ENCODE measurements at regions not wholly inside any gene's neighbourhood (a gene's known extent, or its start where the extent isn't known, plus 50 kb on each side); places are given as distances from the start of the nearest gene placed in this dataset.
"Not testable (repeated sequence)": the region's sequence is repeated elsewhere in the genome, so short reads cannot be mapped to it uniquely, and the experiment has no call there.

DNA sequence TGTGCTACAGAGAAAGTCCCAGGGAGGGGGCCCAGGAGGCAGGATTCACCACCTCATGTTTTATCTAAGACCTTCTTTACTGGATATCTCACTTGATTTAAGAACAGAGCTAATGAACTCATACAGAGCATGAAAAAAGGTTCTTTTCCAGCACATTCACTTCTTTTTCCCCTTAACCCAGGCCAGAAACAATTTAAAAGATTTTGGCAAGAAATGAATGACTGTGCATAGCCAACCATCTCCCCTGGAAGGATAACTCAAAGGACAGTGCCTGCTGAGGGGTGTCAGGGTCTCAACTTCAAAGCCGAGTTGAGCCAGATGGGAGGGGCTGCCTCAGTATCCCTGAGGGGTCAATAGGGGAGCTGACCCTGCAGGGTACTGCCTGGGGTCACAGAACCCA lies 253.4 kb downstream of the SOD2 start:
- DNase-seq, result no peak

DNA sequence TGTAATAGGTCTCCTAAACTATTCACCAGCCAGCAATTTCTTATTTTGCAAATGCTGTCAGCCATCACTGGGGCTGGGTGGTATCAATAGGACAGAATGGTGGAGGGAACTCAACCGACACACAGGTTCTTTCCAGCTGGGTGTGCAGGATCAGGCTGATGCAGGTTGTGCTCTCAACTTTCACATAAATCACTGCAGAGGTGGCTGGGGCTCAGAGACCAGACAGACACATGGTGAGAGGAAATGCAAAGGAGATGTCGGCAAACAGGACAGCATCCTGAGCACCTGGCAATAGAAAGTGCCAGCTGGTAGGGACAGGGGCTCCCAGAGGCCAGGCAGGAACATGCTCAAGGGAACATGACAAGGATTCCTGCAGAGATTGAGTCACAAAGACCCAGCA lies 254.9 kb downstream of the SOD2 start:
- DNase-seq, result no peak

DNA sequence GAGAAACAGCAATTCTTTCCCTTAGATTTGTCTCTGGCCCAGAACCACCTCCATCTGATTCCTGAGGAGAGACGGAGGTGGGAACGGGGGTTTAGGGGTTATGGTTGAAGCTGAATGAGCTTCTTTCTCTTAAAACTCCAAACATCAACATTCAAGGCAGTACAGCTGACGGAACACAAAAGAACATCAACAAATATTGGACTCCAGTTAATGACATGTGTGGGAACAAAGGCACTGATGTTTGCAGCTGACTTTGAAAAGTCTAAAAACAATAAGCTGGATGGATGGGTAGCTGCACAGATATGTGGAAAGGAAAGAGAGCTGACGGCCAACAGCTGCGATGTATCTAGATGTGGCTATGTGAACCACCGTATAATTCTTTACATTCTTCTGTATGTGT lies 256.5 kb downstream of the SOD2 start:
- DNase-seq, result no peak

DNA sequence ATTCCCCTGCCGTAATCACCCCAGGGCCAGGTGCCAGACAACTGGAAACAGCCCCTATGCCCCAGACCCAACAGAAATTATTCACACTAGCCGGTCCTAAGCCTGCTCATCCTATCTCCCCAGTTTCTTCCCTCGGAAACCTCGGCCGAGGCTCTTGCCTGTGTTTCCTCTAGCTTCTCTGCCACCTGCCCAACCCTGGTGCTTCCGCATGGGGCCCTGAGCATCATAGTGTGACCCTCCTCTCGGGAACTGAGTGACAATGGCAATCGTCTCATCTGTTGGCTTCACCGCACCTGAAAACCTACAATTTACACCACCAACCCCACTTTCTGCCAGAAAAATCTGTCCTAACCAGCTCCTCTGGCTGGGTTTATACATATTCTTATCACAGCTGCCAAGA lies 257.3 kb downstream of the SOD2 start:
- DNase-seq, result no peak

DNA sequence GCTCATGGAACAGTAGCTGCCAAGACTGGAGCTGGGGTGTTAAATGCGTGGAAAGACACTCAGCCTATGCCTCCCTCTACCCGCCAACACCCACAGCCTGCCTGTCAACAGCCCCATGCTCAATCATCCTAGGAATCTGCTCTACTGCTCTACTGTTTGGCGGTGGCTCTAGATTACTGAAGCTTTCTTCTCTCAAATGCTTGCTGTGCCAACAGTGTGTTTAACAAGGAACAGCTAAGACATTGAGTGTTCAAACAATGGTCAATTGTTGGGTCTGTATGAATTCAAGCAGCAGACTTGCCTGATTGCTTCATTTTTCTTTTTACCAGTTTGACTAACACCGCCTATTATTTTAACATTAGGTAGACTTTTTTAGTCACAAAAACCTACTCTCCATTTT lies 258.6 kb downstream of the SOD2 start:
- DNase-seq, result no peak

DNA sequence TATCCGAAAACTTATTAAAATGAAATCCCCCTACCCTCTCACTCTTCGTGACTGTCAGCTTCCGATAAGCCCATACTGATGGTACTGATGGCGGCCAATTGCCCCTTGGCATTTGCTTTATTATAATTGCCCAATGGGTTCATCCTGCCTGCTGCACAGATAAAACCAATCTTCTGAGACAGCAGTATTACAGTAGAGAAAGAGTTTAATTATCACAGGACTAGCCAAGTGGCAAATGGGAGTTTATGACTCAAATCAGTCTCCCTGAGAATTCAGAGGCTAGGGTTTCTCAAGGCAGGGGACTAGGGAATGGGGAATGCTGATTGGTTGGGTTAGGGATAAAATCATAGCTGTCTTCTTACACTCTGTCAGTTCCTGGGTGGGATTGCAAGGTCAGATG lies 259.5 kb downstream of the SOD2 start:
- DNase-seq, result no peak

DNA sequence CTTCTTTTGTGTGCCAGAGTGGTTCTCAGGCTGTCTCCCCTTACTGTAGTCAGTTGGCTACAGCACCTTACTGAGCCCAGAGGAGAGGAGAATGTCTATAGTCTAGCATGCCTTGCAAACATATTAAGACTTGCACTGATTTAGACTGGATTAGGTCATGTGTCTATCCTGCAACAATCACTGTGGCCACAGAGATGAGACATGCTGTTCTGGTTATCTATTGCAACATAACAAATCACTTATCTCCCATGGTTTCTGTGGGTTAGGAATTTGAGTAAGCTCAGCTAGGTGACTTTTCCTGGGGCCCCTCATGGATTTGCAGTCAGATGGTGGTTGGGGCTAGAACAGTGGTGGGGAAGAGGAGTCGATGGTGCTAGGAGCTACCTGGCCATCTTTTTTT lies 261.3 kb downstream of the SOD2 start:
- no peak for DNase-seq

DNA sequence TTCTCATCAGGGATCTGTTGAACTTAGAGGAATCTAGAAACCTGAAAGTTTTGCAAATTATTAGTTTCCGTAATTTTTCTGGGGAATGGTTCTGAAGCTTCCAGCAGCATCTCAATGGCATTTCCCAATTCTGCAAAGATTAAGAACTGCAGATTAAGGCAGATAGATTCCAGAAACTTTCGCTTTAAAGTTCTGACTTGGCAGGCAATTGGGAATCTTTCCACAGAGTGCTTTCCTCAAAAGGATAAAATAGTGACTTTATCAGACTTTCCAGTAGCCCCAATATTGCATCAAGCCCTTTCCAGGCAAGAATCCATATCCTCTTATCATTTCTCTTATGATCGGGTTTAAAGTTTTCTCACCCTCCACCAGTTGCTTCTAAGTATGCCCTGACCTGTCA lies 261.1 kb downstream of the FNDC1 start:
- no peak for DNase-seq

DNA sequence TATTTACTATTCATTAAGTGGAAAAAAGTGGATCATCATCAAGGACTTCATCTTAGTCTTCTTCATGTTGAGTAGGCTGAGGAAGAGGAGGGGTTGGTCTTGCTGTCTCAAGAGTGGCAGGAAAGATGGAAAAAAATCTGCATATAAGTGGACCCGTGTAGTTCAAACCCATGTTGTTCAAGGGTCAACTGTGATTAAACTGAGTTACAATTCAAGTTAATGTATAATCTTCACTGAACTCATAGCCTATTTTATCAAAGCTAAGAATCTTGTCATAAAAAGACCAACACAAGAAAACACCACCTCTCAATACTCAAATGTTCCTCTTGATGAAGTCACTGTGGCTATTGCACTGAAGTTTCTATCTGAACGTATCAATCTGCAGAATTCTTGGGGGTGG lies 260.2 kb downstream of the FNDC1 start:
- no peak for DNase-seq

DNA sequence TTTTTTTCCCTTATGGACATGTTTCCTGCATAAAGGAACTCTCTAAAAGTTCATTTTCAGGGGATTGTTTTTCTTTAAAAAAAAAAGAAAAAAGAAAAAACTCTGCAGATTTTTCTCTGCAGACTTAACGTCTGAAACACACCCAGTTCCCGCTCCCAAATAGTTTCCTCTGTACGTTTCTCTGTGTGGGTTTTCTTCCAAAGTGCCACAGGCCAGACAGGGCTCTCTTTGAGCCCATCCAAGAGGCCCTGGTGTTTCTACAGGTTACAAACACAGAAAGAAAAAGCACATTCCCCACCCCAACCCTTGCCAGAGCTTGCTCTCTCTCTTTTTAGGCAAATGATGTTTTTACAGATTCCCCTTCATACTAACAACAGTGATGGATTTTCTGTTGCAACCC lies 258.6 kb downstream of the FNDC1 start:
- no peak for DNase-seq

DNA sequence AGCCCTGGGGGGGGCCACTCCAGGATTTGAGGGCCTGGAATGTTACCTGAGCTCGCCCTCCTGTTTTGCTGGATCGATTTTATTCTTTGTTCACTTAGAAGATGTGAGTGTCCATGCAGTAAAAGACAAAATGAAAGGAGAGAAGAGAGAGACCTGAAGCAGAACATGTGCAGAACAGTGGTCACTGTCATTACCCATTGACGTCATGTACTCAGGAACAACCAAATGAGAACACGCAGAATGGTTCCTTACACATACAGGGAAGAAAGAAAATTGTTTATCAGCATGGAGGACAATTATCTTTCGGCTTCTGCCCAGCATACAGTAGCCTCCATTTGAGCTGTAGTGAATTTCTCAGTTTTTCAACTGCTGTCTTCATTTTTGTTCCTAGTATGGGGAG lies 258.1 kb downstream of the FNDC1 start:
- DNase-seq, result no peak

DNA sequence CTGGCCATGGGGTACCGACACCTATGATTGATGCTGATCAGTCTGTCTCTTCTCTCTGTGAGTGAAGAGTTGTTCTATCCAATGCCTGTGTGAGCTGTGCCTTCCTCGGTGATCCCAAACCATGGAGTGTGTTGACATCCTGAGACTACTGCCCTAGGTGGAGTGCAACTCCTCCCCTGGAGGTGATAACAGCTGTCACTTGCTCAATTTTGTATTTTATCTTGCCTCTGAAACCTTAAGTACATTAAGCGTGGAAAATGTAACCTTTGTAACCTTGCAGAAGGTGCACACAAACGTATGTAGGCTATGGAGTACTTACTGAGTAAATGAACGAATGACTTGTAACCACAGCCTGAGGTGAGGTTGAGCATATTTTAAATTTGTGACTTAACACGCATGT lies 256.2 kb downstream of the FNDC1 start:
- no peak for DNase-seq

DNA sequence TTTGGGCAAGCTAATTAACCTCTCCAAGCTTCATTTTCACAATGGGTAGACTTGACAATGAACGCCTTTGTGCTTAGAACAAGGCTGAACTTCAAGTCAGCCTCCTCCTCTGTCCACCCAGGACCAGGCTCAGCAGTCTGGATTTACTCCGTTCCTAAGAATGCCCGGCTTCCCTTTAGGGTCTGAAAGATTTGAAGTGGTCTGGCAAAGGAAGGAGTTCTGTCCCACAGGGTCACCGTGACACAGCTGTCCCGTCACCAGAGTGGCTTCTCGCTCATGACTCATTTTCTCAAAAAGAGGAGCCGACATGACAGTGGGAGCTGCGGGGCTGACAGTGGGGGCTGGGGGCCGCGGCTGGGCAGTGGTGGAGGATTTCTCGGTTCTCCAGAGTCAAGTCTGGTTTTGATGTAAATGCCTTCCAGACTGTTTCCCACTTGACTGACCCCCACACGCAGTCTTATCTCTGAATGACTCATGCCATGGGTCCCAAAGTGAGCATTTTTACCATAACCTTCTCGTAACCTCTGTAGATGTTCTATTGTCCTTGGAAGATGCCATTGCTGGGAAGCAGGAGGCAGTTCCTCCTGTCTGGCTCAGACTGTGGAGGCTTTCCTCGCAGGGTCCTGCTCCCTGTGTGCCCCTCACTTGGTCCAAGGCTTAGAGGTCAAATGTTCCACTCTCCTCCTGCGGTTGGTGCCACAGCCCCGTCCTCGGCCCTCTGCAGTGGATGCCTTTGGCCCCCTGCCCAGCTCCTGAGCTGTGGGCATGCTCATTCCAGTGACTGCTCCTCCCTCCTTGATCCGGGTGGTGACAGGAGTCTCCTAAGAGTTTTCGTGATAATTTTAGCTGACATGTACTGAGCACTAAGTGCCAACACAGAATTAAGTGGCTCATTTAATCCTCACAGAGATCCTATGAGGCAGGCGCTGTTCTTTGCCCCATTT lies 253.1 kb downstream of the FNDC1 start:
- DNase-seq, result no peak

DNA sequence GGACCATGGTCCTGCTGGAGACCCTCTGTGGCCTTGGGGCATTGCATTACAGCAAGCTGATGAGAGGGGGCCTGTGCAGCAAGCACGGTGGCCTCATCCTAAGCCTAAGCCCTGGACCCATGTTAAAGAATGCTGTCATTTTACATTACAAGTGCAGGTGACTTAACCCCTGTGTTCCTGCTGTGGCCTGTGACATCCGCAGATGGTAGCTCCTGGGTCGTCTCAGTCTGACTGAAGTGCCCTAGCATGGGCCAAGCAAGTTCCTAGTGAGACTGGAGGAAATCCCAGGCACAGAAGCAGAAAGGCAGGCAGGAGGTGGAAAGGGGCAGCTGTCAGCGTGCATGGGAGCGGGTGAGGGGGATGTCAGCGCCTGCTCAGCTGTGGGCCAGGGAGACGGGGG lies 252.4 kb downstream of the FNDC1 start:
- DNase-seq, result no peak

DNA sequence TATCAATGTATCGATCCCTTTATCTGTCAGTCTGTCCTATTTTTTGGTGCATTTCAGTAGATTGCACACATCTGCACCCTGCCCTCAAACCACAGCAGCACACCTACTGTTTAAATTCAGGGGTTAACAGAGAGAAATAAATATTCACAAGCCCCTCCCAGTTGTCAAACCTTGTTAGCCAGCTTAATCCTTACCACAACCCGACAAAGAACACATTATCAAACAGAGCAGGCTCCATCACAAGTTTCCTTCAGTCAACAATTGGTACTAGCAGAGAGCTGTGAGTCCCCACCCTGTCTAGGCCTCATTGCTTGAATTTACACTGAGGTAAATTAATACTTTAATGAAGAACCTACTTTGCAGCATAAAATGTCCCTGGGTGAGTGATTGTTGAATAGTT lies 249.8 kb downstream of the FNDC1 start:
- DNase-seq, result no peak

DNA sequence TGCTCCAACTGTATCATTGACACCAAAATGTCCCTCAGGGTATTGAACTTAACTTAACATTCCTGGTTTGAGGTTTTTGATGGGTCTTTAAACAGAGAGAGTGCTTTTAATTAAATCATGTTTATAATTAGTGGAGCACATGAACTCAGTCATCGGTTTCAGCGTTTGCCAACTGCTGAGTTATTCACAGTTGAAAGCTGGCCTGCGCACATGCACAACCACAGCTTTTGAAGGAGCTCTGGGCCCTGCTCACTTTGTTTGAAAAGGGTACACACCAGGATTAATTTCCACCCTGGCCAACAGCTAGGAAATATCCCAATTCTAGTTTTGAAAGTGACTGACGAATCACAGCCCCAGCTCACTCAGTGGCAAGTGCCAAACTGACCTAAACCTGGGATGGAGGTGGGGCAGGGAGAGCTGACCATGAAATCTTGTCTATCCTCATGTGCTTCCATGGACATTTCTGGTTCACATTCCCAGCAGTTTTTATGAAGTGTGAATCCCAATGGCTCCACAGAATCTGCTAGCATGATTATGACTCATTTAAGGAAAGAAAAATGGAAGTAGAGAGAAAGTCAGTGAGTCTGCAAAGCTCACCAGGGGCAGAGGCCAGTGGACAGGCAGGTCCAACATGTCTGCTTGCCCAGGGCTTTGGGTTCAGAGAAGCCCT lies 247.8 kb downstream of the FNDC1 start:
- DNase-seq, result no peak

DNA sequence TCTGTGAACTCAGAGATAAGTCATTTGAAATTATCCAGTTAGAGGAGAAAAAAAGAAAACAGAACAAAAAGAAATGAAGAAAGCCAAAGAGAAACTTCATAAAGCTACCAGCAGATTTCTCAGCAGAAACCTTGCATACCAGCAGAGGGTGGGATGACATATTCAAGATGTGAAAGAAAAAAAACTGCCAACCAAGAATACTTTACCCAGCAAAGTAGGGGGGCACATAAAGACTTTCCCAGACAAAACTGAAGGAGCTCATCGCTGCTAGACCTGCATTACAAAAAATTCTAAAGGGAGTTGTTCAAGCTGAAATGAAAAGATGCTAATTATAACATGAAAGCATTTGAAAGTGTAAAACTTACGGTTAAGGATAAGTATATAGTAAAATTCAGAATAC lies 246.3 kb downstream of the FNDC1 start:
- no peak for DNase-seq

DNA sequence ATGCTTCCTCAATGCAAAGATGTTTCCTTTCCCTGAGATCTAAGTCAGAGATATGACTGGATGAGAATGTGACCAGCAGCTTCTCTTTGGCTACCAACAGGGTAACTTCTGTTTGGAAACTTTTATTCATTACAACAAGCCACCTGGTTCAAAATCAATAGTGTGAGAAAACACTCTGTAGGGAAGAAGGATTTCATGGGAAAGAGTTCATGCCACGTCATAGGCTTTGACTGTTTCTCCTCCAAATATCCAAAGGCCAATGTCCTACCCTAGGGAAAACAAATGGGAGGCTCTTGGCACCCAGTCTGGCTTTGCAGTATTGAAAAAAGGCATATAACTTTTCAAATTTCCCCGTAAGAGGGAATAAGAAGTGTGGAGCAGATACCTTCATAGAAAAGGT lies 245.5 kb downstream of the FNDC1 start:
- no peak for DNase-seq

DNA sequence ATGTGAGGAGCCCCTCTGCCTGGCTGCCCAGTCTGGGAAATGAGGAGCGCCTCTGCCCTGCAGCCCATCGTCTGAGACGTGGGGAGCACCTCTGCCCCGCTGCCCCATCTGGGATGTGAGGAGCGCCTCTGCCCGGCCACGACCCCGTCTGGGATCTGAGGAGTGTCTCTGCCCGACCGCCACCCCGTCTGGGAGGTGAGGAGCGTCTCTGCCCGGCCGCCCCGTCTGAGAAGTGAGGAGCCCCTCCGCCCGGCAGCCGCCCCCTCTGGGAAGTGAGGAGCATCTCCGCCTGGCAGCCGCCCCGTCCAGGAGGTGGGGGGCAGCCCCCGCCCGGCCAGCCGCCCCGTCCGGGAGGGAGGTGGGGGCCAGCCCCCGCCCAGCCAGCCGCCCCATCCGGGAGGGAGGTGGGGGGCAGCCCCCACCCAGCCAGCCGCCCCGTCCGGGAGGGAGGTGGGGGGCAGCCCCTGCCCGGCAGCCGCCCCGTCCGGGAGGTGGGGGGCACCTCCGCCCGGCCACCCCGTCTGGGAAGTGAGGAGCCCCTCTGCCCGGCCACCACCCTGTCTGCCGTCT lies 238.1 kb downstream of the FNDC1 start:
- DNase-seq, result not testable (repeated sequence)

DNA sequence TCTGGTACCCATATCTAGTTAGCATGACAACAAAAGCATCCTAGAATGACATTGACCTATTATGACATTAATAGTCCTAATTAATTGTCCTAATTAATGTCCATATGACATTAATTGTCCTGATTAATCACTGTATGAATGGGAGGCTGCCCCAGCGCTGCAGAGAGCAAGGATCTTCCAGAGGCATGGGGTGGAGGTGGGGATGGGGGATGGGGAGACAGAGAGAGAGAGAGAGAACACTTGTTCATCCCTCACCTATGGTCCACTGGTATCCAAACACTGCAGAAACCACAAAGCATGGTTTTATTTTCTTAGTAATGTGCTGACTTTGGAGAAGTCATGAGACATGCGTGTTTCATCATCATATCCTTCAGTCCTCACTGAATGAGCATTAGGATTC lies 235.1 kb downstream of the FNDC1 start:
- no peak for DNase-seq

DNA sequence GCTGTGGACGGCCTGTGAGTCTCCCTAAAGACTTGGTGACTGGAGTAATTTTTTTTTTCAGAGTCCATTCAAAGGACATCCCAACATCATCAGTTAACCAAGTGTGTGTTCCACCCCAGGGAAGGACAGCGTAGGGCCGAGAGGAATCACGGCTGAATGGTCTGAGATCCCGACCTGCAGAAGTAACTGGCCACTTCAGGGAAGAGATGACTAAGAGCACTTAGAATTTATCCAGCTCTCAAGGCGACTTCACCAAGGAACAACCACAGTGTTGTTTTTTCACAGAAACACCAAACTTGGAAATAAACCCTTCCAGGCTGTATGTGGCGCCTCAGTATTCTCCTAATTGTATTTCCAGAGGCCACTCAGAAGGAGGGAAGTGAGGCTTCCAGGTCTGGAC lies 231.6 kb downstream of the FNDC1 start:
- no peak for DNase-seq

DNA sequence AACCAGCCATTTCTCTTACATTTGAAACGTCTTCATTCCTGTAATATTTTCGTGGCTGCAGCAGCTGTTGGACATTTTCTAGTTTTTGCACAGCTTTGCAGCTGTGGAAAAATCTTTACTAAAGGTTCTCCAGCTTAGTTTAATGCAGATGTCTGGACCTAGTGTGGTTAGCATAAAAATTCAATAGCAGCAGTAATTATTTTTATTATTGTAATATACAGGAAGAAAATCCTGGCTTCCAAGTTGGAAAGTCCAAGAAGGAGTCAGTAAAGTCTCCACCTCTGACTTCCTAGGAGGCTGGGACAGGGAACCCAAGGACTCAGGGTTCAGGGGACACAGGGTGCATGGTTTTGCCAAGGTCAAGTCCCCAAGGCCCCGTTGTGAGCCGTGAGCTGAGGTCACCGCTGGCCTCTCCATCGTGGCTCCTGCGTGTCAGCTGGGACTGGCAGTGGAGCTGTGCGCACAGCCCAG lies 230.6 kb downstream of the FNDC1 start:
- DNase-seq, result no peak

DNA sequence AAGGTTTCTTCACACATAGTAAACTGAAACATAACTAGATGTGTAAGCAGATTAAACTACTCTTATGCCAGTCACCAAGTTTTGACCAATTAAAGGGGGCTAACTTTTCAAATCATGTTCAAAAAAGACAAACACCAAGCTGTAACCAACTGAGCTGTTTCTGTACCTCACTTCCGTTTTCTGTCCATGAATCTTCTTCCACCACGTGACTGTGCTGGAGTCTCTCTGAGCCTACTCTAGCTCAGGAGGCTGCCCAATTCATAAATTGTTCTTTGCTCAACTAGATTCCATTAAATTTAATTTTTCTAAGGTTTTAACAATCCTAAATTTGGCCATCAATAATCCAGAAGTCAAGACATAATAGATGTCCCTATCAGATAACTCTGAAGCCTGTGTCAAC lies 229.4 kb downstream of the FNDC1 start:
- no peak for DNase-seq

DNA sequence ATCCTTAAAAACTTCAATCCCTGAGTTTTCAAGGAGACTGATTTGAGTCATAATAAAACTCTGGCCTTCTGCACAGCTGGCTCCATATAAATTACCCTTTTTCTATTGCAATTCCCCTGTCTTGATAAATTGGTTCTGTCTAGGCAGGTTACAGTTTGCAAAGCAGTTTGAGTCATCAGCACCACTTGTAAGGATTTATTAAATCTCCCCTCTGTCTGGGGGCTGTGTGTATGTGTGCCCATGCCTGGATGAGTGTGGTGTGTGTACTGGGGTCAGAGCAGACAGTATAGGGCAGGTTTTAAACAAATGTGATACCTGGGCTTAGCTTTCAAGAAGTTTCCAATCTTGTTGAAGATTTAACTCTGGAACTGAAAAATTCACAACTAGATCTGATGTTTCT lies 228.6 kb downstream of the FNDC1 start:
- no peak for DNase-seq

All from NCI-H510A treated with DMSO at 0.1 percent for 48 hours (cell line).